ENCODE measurements at regions not wholly inside any gene's neighbourhood (a gene's known extent, or its start where the extent isn't known, plus 50 kb on each side); places are given as distances from the start of the nearest gene placed in this dataset.
A peak's percentile ranks its signal among the peaks of the same experiment; 100 is the strongest.

DNA sequence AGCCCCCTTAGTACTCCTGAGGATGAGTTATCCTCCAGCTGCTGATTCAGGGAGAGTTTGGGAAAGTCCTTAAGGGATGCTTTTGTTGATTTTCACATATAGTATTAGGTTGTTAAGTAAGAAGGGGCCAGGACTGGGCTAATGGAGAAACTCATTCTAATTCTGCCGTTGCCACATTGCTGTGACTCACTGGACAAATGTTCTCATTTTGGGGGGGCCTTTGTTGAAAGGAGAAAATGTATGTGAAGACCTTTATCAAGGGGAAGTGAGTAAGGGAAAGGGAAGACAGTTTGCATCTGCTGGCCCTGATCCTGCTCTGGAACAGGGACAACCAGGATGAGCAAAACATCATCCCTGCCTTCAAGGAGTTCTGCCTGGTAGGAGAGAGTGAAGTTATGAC is 123.2 kb upstream of the FGGY start:
- no peaks in the 10 kb centered on the region for H3K27me3 ChIP-seq (ENCODE audit: control insufficient read depth in 3 of 3, insufficient read depth in 3 of 3, low read depth in 1 of 3, low read length in 3 of 3)
- H2BK12ac ChIP-seq (ENCODE audit: low read length) = no peak overlapping the region
- no CpG with 5 or more reads among the region's 1 CpG for WGBS, 2 donors (ENCODE audit: extremely low coverage in 2 of 2, insufficient read length in 2 of 2, insufficient replicate concordance in 1 of 2)
- no peak overlapping the region for H3K4ac ChIP-seq (ENCODE audit: low read length)
- DNase-seq (ENCODE audit: low spot score) = no peak
- H3K9me3 ChIP-seq (replicated peaks in 1 of 2; ENCODE audit: control insufficient read depth in 2 of 2, insufficient read depth in 1 of 2, low read depth in 1 of 2, low read length in 2 of 2) = peaks cover 0 to 7% of the 10 kb centered on the region in 2 donors
- H3K18ac ChIP-seq (ENCODE audit: low read length) = no peak overlapping the region
- H4K91ac ChIP-seq (ENCODE audit: low read depth, low read length, poor library complexity) = no peak overlapping the region
- H3K36me3 ChIP-seq (replicated peaks in 1 of 2; ENCODE audit: control insufficient read depth in 2 of 2, insufficient read depth in 2 of 2, low read length in 2 of 2) = no peaks in the 10 kb centered on the region
- no peak overlapping the region for H2BK15ac ChIP-seq (ENCODE audit: low read length)
- H3K4me2 ChIP-seq (ENCODE audit: insufficient read depth, low read length, poor library complexity, severe bottlenecking) = no peak overlapping the region
- no peak overlapping the region for H2BK5ac ChIP-seq (ENCODE audit: low read length)
- peaks cover 1 to 4% of the 10 kb centered on the region in 2 donors for H3K4me1 ChIP-seq (ENCODE audit: control insufficient read depth in 2 of 2, insufficient read depth in 1 of 2, low read depth in 1 of 2, low read length in 2 of 2)
- no peak overlapping the region for H3K27ac ChIP-seq (replicated peaks; ENCODE audit: low read length)
- no peaks in the 10 kb centered on the region for H3K79me1 ChIP-seq (ENCODE audit: low read depth, low read length)
- no peak overlapping the region for H3K9ac ChIP-seq (ENCODE audit: low read depth, low read length, poor library complexity)
- no peak overlapping the region for H2BK120ac ChIP-seq (ENCODE audit: low read depth, low read length)
- no peak overlapping the region for H3K23ac ChIP-seq (ENCODE audit: low read depth, low read length, poor library complexity)
- H3K14ac ChIP-seq (ENCODE audit: low read length) = no peak overlapping the region
- H2AK5ac ChIP-seq (ENCODE audit: low read depth, low read length) = no peak overlapping the region
- H4K8ac ChIP-seq (ENCODE audit: low read depth, low read length) = no peak overlapping the region
- peak overlapping the region; percentile 26 for H2AFZ ChIP-seq (ENCODE audit: low read length)
- H3K4me3 ChIP-seq (ENCODE audit: low read length in 2 of 2) = no peak overlapping the region

DNA sequence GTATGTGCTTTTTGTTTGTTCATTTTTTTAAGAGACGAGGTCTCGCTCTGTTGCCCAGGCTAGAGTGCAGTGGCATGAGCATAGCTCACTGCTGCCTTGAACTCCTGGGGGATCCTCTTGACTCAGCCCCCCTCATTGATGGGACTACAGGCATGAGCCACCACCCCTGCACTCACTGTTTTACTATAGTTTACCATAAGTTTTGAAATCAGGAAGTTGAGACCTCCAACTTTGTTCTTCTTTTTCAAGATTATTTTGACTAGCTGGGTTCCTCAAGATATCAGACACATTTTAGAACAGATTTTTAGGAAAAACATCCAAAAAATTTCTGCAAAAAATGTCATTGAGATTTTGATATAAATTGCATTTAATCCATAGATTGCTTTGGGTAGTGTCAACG is 120.4 kb upstream of the FGGY start:
- no peak overlapping the region for H3K4me3 ChIP-seq (ENCODE audit: low read length in 2 of 2)
- H3K18ac ChIP-seq (ENCODE audit: low read length) = no peak overlapping the region
- H2BK12ac ChIP-seq (ENCODE audit: low read length) = no peak overlapping the region
- H3K9ac ChIP-seq (ENCODE audit: low read depth, low read length, poor library complexity) = no peak overlapping the region
- no peak overlapping the region for H4K91ac ChIP-seq (ENCODE audit: low read depth, low read length, poor library complexity)
- no peaks in the 10 kb centered on the region for H3K27me3 ChIP-seq (ENCODE audit: control insufficient read depth in 3 of 3, insufficient read depth in 3 of 3, low read depth in 1 of 3, low read length in 3 of 3)
- H4K8ac ChIP-seq (ENCODE audit: low read depth, low read length) = no peak overlapping the region
- peaks cover 1 to 9% of the 10 kb centered on the region in 2 donors for H3K4me1 ChIP-seq (ENCODE audit: control insufficient read depth in 2 of 2, insufficient read depth in 1 of 2, low read depth in 1 of 2, low read length in 2 of 2)
- peaks cover 0 to 7% of the 10 kb centered on the region in 2 donors for H3K9me3 ChIP-seq (replicated peaks in 1 of 2; ENCODE audit: control insufficient read depth in 2 of 2, insufficient read depth in 1 of 2, low read depth in 1 of 2, low read length in 2 of 2)
- no peak overlapping the region for H3K4me2 ChIP-seq (ENCODE audit: insufficient read depth, low read length, poor library complexity, severe bottlenecking)
- H2BK5ac ChIP-seq (ENCODE audit: low read length) = no peak overlapping the region
- no peak overlapping the region for H3K23ac ChIP-seq (ENCODE audit: low read depth, low read length, poor library complexity)
- H2BK15ac ChIP-seq (ENCODE audit: low read length) = no peak overlapping the region
- DNase-seq (ENCODE audit: low spot score) = no peak
- H3K14ac ChIP-seq (ENCODE audit: low read length) = no peak overlapping the region
- no peak overlapping the region for H2AFZ ChIP-seq (ENCODE audit: low read length)
- H3K79me1 ChIP-seq (ENCODE audit: low read depth, low read length) = no peaks in the 10 kb centered on the region
- no peak overlapping the region for H2BK120ac ChIP-seq (ENCODE audit: low read depth, low read length)
- H3K27ac ChIP-seq (replicated peaks; ENCODE audit: low read length) = no peak overlapping the region
- H3K36me3 ChIP-seq (replicated peaks in 1 of 2; ENCODE audit: control insufficient read depth in 2 of 2, insufficient read depth in 2 of 2, low read length in 2 of 2) = no peaks in the 10 kb centered on the region
- H3K4ac ChIP-seq (ENCODE audit: low read length) = no peak overlapping the region
- no CpG with 5 or more reads among the region's 3 CpGs for WGBS, 2 donors (ENCODE audit: extremely low coverage in 2 of 2, insufficient read length in 2 of 2, insufficient replicate concordance in 1 of 2)
- no peak overlapping the region for H2AK5ac ChIP-seq (ENCODE audit: low read depth, low read length)

DNA sequence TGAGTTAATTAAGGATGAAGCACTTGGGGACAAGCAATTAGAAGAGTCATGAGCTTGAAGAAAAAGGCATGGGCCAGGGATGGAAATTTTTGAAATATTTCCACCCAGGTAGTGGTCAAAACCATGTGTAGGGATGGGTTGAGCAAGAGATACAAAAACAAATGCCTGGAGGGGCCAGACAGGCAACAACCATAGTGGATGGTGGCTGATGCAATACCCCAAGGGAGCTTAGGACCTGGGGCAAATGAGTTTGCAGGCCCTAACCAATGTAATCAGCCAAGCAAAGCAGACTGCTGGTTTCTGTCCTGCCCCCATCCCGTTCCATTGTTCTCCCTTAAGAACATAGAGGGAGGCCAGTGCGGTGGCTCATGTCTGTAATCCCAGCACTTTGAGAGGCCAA is 119.1 kb upstream of the FGGY start:
- Histone ChIP-seq H2AFZ (ENCODE audit: low read length) (no peak overlapping the region), H2AK5ac (ENCODE audit: low read depth, low read length) (no peak overlapping the region), H4K8ac (ENCODE audit: low read depth, low read length) (no peak overlapping the region), H3K4me3 (ENCODE audit: low read length in 2 of 2) (no peak overlapping the region), H2BK5ac (ENCODE audit: low read length) (no peak overlapping the region), H3K23ac (ENCODE audit: low read depth, low read length, poor library complexity) (no peak overlapping the region), H3K27ac (replicated peaks; ENCODE audit: low read length) (no peak overlapping the region), H3K4me2 (ENCODE audit: insufficient read depth, low read length, poor library complexity, severe bottlenecking) (no peak overlapping the region), H3K14ac (ENCODE audit: low read length) (no peak overlapping the region), H4K91ac (ENCODE audit: low read depth, low read length, poor library complexity) (no peak overlapping the region), H2BK120ac (ENCODE audit: low read depth, low read length) (no peak overlapping the region), H3K18ac (ENCODE audit: low read length) (no peak overlapping the region), H2BK15ac (ENCODE audit: low read length) (no peak overlapping the region), H3K79me1 (ENCODE audit: low read depth, low read length) (no peaks in the 10 kb centered on the region), H3K4ac (ENCODE audit: low read length) (no peak overlapping the region), H3K9ac (ENCODE audit: low read depth, low read length, poor library complexity) (no peak overlapping the region), H2BK12ac (ENCODE audit: low read length) (no peak overlapping the region), H3K36me3 (replicated peaks in 1 of 2; ENCODE audit: control insufficient read depth in 2 of 2, insufficient read depth in 2 of 2, low read length in 2 of 2) (no peaks in the 10 kb centered on the region), H3K27me3 (ENCODE audit: control insufficient read depth in 3 of 3, insufficient read depth in 3 of 3, low read depth in 1 of 3, low read length in 3 of 3) (no peaks in the 10 kb centered on the region), H3K9me3 (replicated peaks in 1 of 2; ENCODE audit: control insufficient read depth in 2 of 2, insufficient read depth in 1 of 2, low read depth in 1 of 2, low read length in 2 of 2) (peaks cover 0 to 7% of the 10 kb centered on the region in 2 donors), H3K4me1 (ENCODE audit: control insufficient read depth in 2 of 2, insufficient read depth in 1 of 2, low read depth in 1 of 2, low read length in 2 of 2) (peaks cover 1 to 9% of the 10 kb centered on the region in 2 donors)
- DNase-seq (ENCODE audit: low spot score) = no peak
- WGBS, 2 donors (ENCODE audit: extremely low coverage in 2 of 2, insufficient read length in 2 of 2, insufficient replicate concordance in 1 of 2) = no CpG with 5 or more reads among the region's 2 CpGs

DNA sequence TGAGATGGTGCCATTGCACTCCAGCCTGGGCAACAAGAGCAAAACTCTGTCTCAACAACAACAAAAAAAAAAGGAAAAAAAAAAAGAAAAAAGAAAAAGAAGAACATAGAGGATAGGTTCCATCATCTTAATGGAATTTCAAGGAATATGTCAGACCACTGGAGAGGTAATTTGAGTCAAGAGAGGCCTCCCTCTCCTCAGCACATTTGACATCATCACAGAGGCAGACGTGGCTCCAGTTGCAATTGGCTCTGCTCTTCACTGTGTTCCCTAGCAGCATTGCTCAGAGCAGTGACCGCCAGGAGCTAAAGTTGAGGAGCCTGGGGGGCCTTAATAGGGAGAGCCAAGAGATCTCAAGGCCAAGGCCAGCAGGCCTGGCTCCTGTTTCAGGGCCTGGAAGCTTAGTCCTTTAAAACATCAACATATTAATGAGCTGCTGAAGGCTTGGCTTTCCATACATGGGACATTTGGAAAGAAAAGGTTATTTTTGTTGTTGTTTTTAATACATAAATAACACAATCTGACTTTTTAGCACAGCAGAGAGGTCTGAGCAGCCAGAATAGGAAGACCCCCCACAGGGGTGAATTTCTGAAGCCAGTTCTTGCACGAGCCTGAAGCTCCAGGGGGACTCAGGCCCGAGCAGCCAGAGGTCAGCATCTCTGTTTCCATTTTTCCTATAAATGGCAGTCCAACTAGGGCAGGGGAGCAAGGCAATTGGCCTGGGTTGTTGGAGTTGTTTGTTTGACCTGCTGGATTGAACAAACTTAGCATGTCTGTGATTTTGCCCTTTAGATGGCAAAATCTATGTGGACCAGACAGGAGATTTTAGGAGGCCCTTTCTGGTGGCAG is 118.3 kb upstream of the FGGY start:
- Histone ChIP-seq H3K23ac (ENCODE audit: low read depth, low read length, poor library complexity) (no peak overlapping the region), H3K79me1 (ENCODE audit: low read depth, low read length) (no peaks in the 10 kb centered on the region), H2AK5ac (ENCODE audit: low read depth, low read length) (no peak overlapping the region), H3K4me1 (ENCODE audit: control insufficient read depth in 2 of 2, insufficient read depth in 1 of 2, low read depth in 1 of 2, low read length in 2 of 2) (peaks cover 1 to 9% of the 10 kb centered on the region in 2 donors), H2AFZ (ENCODE audit: low read length) (peak overlapping the region; percentile 36), H4K8ac (ENCODE audit: low read depth, low read length) (no peak overlapping the region), H3K9me3 (replicated peaks in 1 of 2; ENCODE audit: control insufficient read depth in 2 of 2, insufficient read depth in 1 of 2, low read depth in 1 of 2, low read length in 2 of 2) (peaks cover 0 to 7% of the 10 kb centered on the region in 2 donors), H4K91ac (ENCODE audit: low read depth, low read length, poor library complexity) (no peak overlapping the region), H3K27me3 (ENCODE audit: control insufficient read depth in 3 of 3, insufficient read depth in 3 of 3, low read depth in 1 of 3, low read length in 3 of 3) (no peaks in the 10 kb centered on the region), H2BK15ac (ENCODE audit: low read length) (no peak overlapping the region), H3K9ac (ENCODE audit: low read depth, low read length, poor library complexity) (no peak overlapping the region), H3K14ac (ENCODE audit: low read length) (no peak overlapping the region), H3K4ac (ENCODE audit: low read length) (no peak overlapping the region), H3K4me3 (ENCODE audit: low read length in 2 of 2) (no peak overlapping the region), H3K4me2 (ENCODE audit: insufficient read depth, low read length, poor library complexity, severe bottlenecking) (no peak overlapping the region), H3K36me3 (replicated peaks in 1 of 2; ENCODE audit: control insufficient read depth in 2 of 2, insufficient read depth in 2 of 2, low read length in 2 of 2) (no peaks in the 10 kb centered on the region), H3K18ac (ENCODE audit: low read length) (no peak overlapping the region), H2BK5ac (ENCODE audit: low read length) (no peak overlapping the region), H3K27ac (replicated peaks; ENCODE audit: low read length) (no peak overlapping the region), H2BK120ac (ENCODE audit: low read depth, low read length) (no peak overlapping the region), H2BK12ac (ENCODE audit: low read length) (no peak overlapping the region)
- WGBS, 2 donors (ENCODE audit: extremely low coverage in 2 of 2, insufficient read length in 2 of 2, insufficient replicate concordance in 1 of 2) = no CpG with 5 or more reads among the region's 4 CpGs
- no peak for DNase-seq (ENCODE audit: low spot score)
